K562 (cell line): ENCODE measurements at regions not wholly inside any gene's neighbourhood (a gene's known extent, or its start where the extent isn't known, plus 50 kb on each side); places are given as distances from the start of the nearest gene placed in this dataset.

Source experiments
- ATAC-seq: fragments of 200-7000 bp; cut with Tn5 transposase; 3 replicates; pipeline ENCODE4 v1.9.1; 2020; ENCODE audit warnings: moderate library complexity
- BruUV-seq: library from RNA; stranded (reverse); fragments of 400-500 nt; replicated peaks from 2 replicates; lab custom pipeline; 2021; lab: Mats Ljungman, UMichigan
- CTCF ChIA-PET: fragments of 300-600 bp; formaldehyde crosslinking; extraction: SDS; loops from one replicate; lab custom pipeline; 2021; ENCODE audit warnings: low intra/inter-chr PET ratio; lab: Yijun Ruan, JAX
- POLR2A ChIA-PET: fragments of 300-600, 350-650 bp; sonication (Branson Sonifier 250); formaldehyde crosslinking; extraction: SDS; loops from one replicate; lab custom pipeline; 2021; ENCODE audit warnings: antibody characterized with exemption, inconsistent platforms; lab: Yijun Ruan, JAX
- DNase-seq, 4 experiments: peaks; one replicate each; pipeline versions ENCODE4 v3.0.0 to v3.0.0-alpha.2; 2011 to 2018; ENCODE audit warnings: low spot score in 3 of 4, mixed read lengths in 3 of 4; ENCODE audit errors: extremely low read depth in 1 of 4
- FAIRE-seq: peaks from 2 replicates; lab custom pipeline; 2011; peaks lifted over from hg19 to GRCh38; lab: Jason Lieb, UNC
- H2AFZ ChIP-seq: 2 replicates; pipeline ENCODE4 v1.6.0; 2011; ENCODE audit warnings: low read depth, low read length, control low read depth, inconsistent platforms
- H3K27ac ChIP-seq: fragments of 200-600 bp; 3 replicates; pipeline ENCODE4 v1.8.0; 2011; ENCODE audit warnings: low read depth, mild to moderate bottlenecking, control low read depth, inconsistent platforms, low read length, moderate library complexity, mixed read lengths; ENCODE audit errors: extremely low read depth
- H3K27me3 ChIP-seq, 2 experiments: fragments of 300-600 bp in 1 of 2; 2 replicates in 1 of 2; 3 replicates in 1 of 2; pipeline versions ENCODE4 v1.6.0 to v1.8.0; 2011; ENCODE audit warnings: inconsistent platforms in 2 of 2, low read length in 2 of 2, mild to moderate bottlenecking in 1 of 2, mixed read lengths in 1 of 2, moderate library complexity in 1 of 2; ENCODE audit not compliant: control insufficient read depth in 2 of 2, insufficient read depth in 2 of 2
- H3K36me3 ChIP-seq: fragments of 300-600 bp; 3 replicates; pipeline ENCODE4 v1.8.0; 2011; ENCODE audit warnings: mild to moderate bottlenecking, low read length, inconsistent platforms; ENCODE audit not compliant: control insufficient read depth, insufficient read depth
- H3K4me1 ChIP-seq, 2 experiments: fragments of 200-600 bp in 1 of 2; replicated peaks in 1 of 2; 2 replicates in 1 of 2; 3 replicates in 1 of 2; pipeline versions ENCODE4 v1.5.1 to v1.8.0; 2011; ENCODE audit warnings: inconsistent platforms in 2 of 2, low read length in 2 of 2, mild to moderate bottlenecking in 1 of 2, mixed read lengths in 1 of 2, moderate library complexity in 1 of 2; ENCODE audit not compliant: control insufficient read depth in 2 of 2, insufficient read depth in 2 of 2
- H3K4me2 ChIP-seq: 2 replicates; pipeline ENCODE4 v1.6.1; 2011; ENCODE audit warnings: low read length, control low read depth, inconsistent platforms, mixed read lengths; ENCODE audit not compliant: insufficient read depth
- H3K4me3 ChIP-seq: fragments of 200-600 bp; sonication (generic), shearing (Covaris generic); 2 replicates; pipeline ENCODE4 v1.5.1; 2016; ENCODE audit warnings: control low read depth, inconsistent platforms
- H3K79me2 ChIP-seq: fragments of 200-600 bp; 3 replicates; pipeline ENCODE4 v1.8.0; 2011; ENCODE audit warnings: low read length, inconsistent platforms; ENCODE audit not compliant: control insufficient read depth, insufficient read depth
- H3K9ac ChIP-seq, 2 experiments: 2 replicates each; pipeline versions ENCODE4 v1.6.0 to v1.6.1; 2011; ENCODE audit warnings: low read depth in 2 of 2, low read length in 2 of 2, control low read depth in 1 of 2, inconsistent platforms in 1 of 2, mild to moderate bottlenecking in 1 of 2, mixed read lengths in 1 of 2; ENCODE audit not compliant: insufficient read depth in 1 of 2
- H3K9me1 ChIP-seq: one replicate; pipeline ENCODE4 v1.6.0; 2011; ENCODE audit warnings: inconsistent platforms, mild to moderate bottlenecking, low read length, moderate library complexity; ENCODE audit not compliant: control insufficient read depth, insufficient read depth
- H3K9me3 ChIP-seq: replicated peaks from 2 replicates; pipeline ENCODE4 v1.5.1; 2011; ENCODE audit warnings: low read depth, low read length, inconsistent platforms; ENCODE audit not compliant: control insufficient read depth, insufficient read depth
- H4K20me1 ChIP-seq: replicated peaks from 2 replicates; pipeline ENCODE4 v1.6.1; 2011; ENCODE audit warnings: low read length, inconsistent platforms, mixed read lengths; ENCODE audit not compliant: control insufficient read depth, insufficient read depth
- EHMT2 ChIP-seq: fragments of 450-650 bp; IDR thresholded peaks from 2 replicates; pipeline ENCODE4 v1.6.1; 2018; ENCODE audit warnings: antibody characterized with exemption
- ETS1 ChIP-seq: conservative IDR thresholded peaks from 2 replicates; pipeline ENCODE4 v1.6.1; 2011; ENCODE audit warnings: low read depth, mild to moderate bottlenecking, low read length; ENCODE audit not compliant: control insufficient read depth
- HDGF ChIP-seq: fragments of 450-650 bp; IDR thresholded peaks from 2 replicates; pipeline ENCODE4 v1.6.1; 2016
- IRF2 ChIP-seq: sonication (generic); formaldehyde crosslinking; IDR thresholded peaks from 2 replicates; pipeline ENCODE4 v1.8.1; 2022; ENCODE audit warnings: mild to moderate bottlenecking, missing genetic modification reagents
- PCBP2 ChIP-seq: fragments of 200-400 bp; formaldehyde crosslinking; IDR thresholded peaks from 2 replicates; pipeline ENCODE4 v1.6.1; 2018; ENCODE audit warnings: low read length, low read depth, mild to moderate bottlenecking, moderate library complexity; ENCODE audit not compliant: poor library complexity, severe bottlenecking
- PHB ChIP-seq: fragments of 250-450 bp; sonication (Bioruptor Pico); IDR thresholded peaks from 2 replicates; pipeline ENCODE4 v1.5.0; 2021
- ZKSCAN8 ChIP-seq: fragments of 200-800 bp; sonication (Bioruptor generic); IDR thresholded peaks from 2 replicates; pipeline ENCODE4 v1.6.1; 2016; ENCODE audit warnings: missing genetic modification characterization, missing compliant biosample characterization
- ZNF224 ChIP-seq: sonication (generic); formaldehyde crosslinking; IDR thresholded peaks from 2 replicates; pipeline ENCODE4 v1.8.0; 2022; ENCODE audit warnings: mild to moderate bottlenecking, missing genetic modification reagents
- in situ Hi-C: fragments of 300-500 bp; cut with MboI; formaldehyde crosslinking; loops from 4 replicates; pipeline ENCODE4 v1.15.0; 2018; ENCODE audit warnings: inconsistent platforms, mixed read lengths
- intact Hi-C: fragments of 100-400 bp; cut with micrococcal nuclease; formaldehyde crosslinking; loops from 2 replicates; pipeline ENCODE4 v1.14.2; 2022

- TF ChIP-seq PCBP2 (no peak), HDGF (no peak), ZKSCAN8 (CRISPR knock-in tag) (no peak)
- TF ChIP-seq, all 486 proteins: peak for 0
Observed at GRCh38 chr6:92753956-92754355, 665.4 kb downstream of the EPHA7 start (continued).

GRCh38 chr6:92752114-92752513 lies 667.2 kb downstream of the EPHA7 start:
- Histone ChIP-seq H3K9ac (no peak overlapping the region), H2AFZ (no peak overlapping the region), H3K4me1 (no peaks in the 10 kb centered on the region), H3K27me3 (no peaks in the 10 kb centered on the region), H3K9me1 (no peaks in the 10 kb centered on the region), H4K20me1 (no peaks in the 10 kb centered on the region), H3K4me3 (no peak overlapping the region), H3K4me2 (no peak overlapping the region), H3K36me3 (no peaks in the 10 kb centered on the region), H3K9me3 (no peaks in the 10 kb centered on the region; the same call in 1 of the 2 replicates), H3K27ac (no peak overlapping the region)
- FAIRE-seq: no peak
- CTCF ChIA-PET: no interaction called here
- in situ Hi-C loops: loop anchor here (5.0 kb wide), 1 partner anchor 315 kb away; no protein-coding TSS in a partner anchor
- intact Hi-C loops: no loop called here
- POLR2A ChIA-PET: no interaction called here
- no TSS peak for BruUV-seq
- DNase-seq: no peak
- no peak for TF ChIP-seq IRF2
- TF ChIP-seq EHMT2: no peak
- TF ChIP-seq ETS1: no peak
- TF ChIP-seq ZNF224 (CRISPR knock-in tag): no peak
- no peak for TF ChIP-seq PHB
- TF ChIP-seq, all 486 proteins: peak for 0
- ATAC-seq: no peak
- H3K79me2 ChIP-seq: no peaks in the 10 kb centered on the region
